HG02763 (cell line): ENCODE measurements at regions not wholly inside any gene's neighbourhood (a gene's known extent, or its start where the extent isn't known, plus 50 kb on each side); places are given as distances from the start of the nearest gene placed in this dataset.

ENCODE experiments used
- ATAC-seq: cut with Tn5 transposase; IDR thresholded peaks from one replicate; pipeline ENCODE4 v1.9.1; 2021; ENCODE audit warnings: mild to moderate bottlenecking, moderate library complexity; ENCODE audit not compliant: unreplicated experiment

GRCh38 chr17:77375917-77376651, 235.3 kb downstream of the SEC14L1 start:
- ATAC-seq, result no peak

GRCh38 chr17:77376795-77377709, 236.3 kb downstream of the SEC14L1 start:
- ATAC-seq, result no peak

GRCh38 chr17:77377710-77378235, 237.0 kb downstream of the SEC14L1 start:
- ATAC-seq, result no peak

- no peak for ATAC-seq
Observed at GRCh38 chr17:77378318-77379064, 237.7 kb downstream of the SEC14L1 start.

GRCh38 chr17:77379065-77379428, 238.3 kb downstream of the SEC14L1 start:
- no peak for ATAC-seq

GRCh38 chr17:77379832-77380231, 239.1 kb downstream of the SEC14L1 start:
- ATAC-seq, result no peak

- no peak for ATAC-seq
Observed at GRCh38 chr17:77380395-77381184, 239.8 kb downstream of the SEC14L1 start.

GRCh38 chr17:77381185-77381700, 240.5 kb downstream of the SEC14L1 start:
- ATAC-seq, result no peak

- no peak for ATAC-seq
Observed at GRCh38 chr17:77381731-77382130, 241.0 kb downstream of the SEC14L1 start.

GRCh38 chr17:77382356-77382911, 241.7 kb downstream of the SEC14L1 start:
- no peak for ATAC-seq

- ATAC-seq, result no peak
Observed at GRCh38 chr17:77382966-77383612, 242.3 kb downstream of the SEC14L1 start.

- no peak for ATAC-seq
Observed at GRCh38 chr17:77383613-77384608, 243.1 kb downstream of the SEC14L1 start.

- no peak for ATAC-seq
Observed at GRCh38 chr17:77385750-77386501, 245.2 kb downstream of the SEC14L1 start.

GRCh38 chr17:77386502-77387192, 245.9 kb downstream of the SEC14L1 start:
- no peak for ATAC-seq

GRCh38 chr17:77387891-77388290, 247.1 kb downstream of the SEC14L1 start:
- no peak for ATAC-seq

GRCh38 chr17:77388384-77389306, 247.9 kb downstream of the SEC14L1 start:
- ATAC-seq, result no peak
